K562 (cell line): ENCODE measurements at regions not wholly inside any gene's neighbourhood (a gene's known extent, or its start where the extent isn't known, plus 50 kb on each side); places are given as distances from the start of the nearest gene placed in this dataset.

Experiments
- CBFA2T2 ChIP-seq: fragments of 450-650 bp; conservative IDR thresholded peaks from 2 replicates; pipeline ENCODE4 v1.6.1; 2017; ENCODE audit warnings: mild to moderate bottlenecking
- CBX8 ChIP-seq: fragments of 200-600 bp; sonication (generic); IDR thresholded peaks from 2 replicates; pipeline ENCODE4 v1.6.1; 2012; ENCODE audit warnings: borderline replicate concordance, mixed run types, low read depth, mild to moderate bottlenecking, moderate library complexity, mixed read lengths, low read length, control low read depth, inconsistent platforms; ENCODE audit not compliant: poor library complexity, severe bottlenecking; ENCODE audit errors: extremely low read depth
- CREB5 ChIP-seq: fragments of 250-450 bp; sonication (Bioruptor Pico); IDR thresholded peaks from 2 replicates; pipeline ENCODE4 v1.5.0; 2020; ENCODE audit warnings: mild to moderate bottlenecking
- E2F8 ChIP-seq: fragments of 450-650 bp; IDR thresholded peaks from 2 replicates; pipeline ENCODE4 v1.7.1; 2018; ENCODE audit warnings: mild to moderate bottlenecking, low read depth; ENCODE audit not compliant: partially characterized antibody
- ETS1 ChIP-seq: conservative IDR thresholded peaks from 2 replicates; pipeline ENCODE4 v1.6.1; 2011; ENCODE audit warnings: low read depth, mild to moderate bottlenecking, low read length; ENCODE audit not compliant: control insufficient read depth
- GATAD2B ChIP-seq: fragments of 450-650 bp; IDR thresholded peaks from 2 replicates; pipeline ENCODE4 v1.6.1; 2017; ENCODE audit warnings: mild to moderate bottlenecking, borderline replicate concordance
- HNRNPL ChIP-seq: fragments of 200-400 bp; formaldehyde crosslinking; IDR thresholded peaks from 2 replicates; pipeline ENCODE4 v1.6.1; 2017; ENCODE audit warnings: low read depth, mild to moderate bottlenecking, low read length
- KDM1A ChIP-seq, 2 experiments: fragments of 450-650 bp; IDR thresholded peaks; 2 replicates each; pipeline ENCODE4 v1.6.1; 2016; ENCODE audit warnings: mild to moderate bottlenecking in 2 of 2
- KDM4B ChIP-seq, 2 experiments: fragments of 450-650 bp in 1 of 2; sonication (generic) in 1 of 2; IDR thresholded peaks; 2 replicates each; pipeline ENCODE4 v1.6.1; 2016 to 2017; ENCODE audit warnings: borderline replicate concordance in 2 of 2, antibody characterized with exemption in 1 of 2, low read depth in 1 of 2, mild to moderate bottlenecking in 1 of 2
- KLF1 ChIP-seq: fragments of 450-650 bp; IDR thresholded peaks from 2 replicates; pipeline ENCODE4 v1.6.1; 2016; ENCODE audit warnings: missing genetic modification characterization, missing compliant biosample characterization
- MAX ChIP-seq: sonication (generic); formaldehyde crosslinking; IDR thresholded peaks from 2 replicates; pipeline ENCODE4 v1.9.0; 2022; ENCODE audit warnings: mild to moderate bottlenecking, missing genetic modification reagents
- MCM2 ChIP-seq: fragments of 450-650 bp; IDR thresholded peaks from 2 replicates; pipeline ENCODE4 v1.6.1; 2017; ENCODE audit warnings: low read depth, mild to moderate bottlenecking
- NEUROD1 ChIP-seq: fragments of 150-350 bp; IDR thresholded peaks from 2 replicates; pipeline ENCODE4 v1.6.1; 2014; ENCODE audit warnings: borderline replicate concordance, low read length, low read depth; ENCODE audit not compliant: partially characterized antibody
- NFE2 ChIP-seq: IDR thresholded peaks from 2 replicates; pipeline ENCODE4 v1.6.1; 2014; ENCODE audit warnings: antibody characterized with exemption, low read depth
- NR1H2 ChIP-seq: sonication (generic); formaldehyde crosslinking; IDR thresholded peaks from 2 replicates; pipeline ENCODE4 v1.4.0; 2020; ENCODE audit warnings: mild to moderate bottlenecking, missing genetic modification reagents
- NRF1 ChIP-seq, 2 experiments: fragments of 450-650 bp; IDR thresholded peaks in 1 of 2; conservative IDR thresholded peaks in 1 of 2; 2 replicates each; pipeline ENCODE4 v1.6.1; 2014; ENCODE audit warnings: mild to moderate bottlenecking in 2 of 2
- ZC3H11A ChIP-seq: IDR thresholded peaks from 2 replicates; pipeline ENCODE4 v1.6.1; 2012; ENCODE audit warnings: low read depth, low read length, improper control_type of control experiment
- ZFP30 ChIP-seq: fragments of 250-450 bp; sonication (Bioruptor Pico); IDR thresholded peaks from 2 replicates; pipeline ENCODE4 v1.8.0; 2022; ENCODE audit warnings: moderate library complexity, mild to moderate bottlenecking, inconsistent platforms, borderline replicate concordance
- ZFP36 ChIP-seq: fragments of 150-350 bp; IDR thresholded peaks from 2 replicates; pipeline ENCODE4 v1.6.1; 2018; ENCODE audit warnings: low read length, low read depth; ENCODE audit not compliant: partially characterized antibody
- ZFPM2 ChIP-seq: fragments of 250-450 bp; sonication (Bioruptor Pico); IDR thresholded peaks from 2 replicates; pipeline ENCODE4 v1.5.1; 2022; ENCODE audit warnings: mild to moderate bottlenecking
- ZNF347 ChIP-seq: fragments of 450-650 bp; formaldehyde crosslinking; IDR thresholded peaks from 2 replicates; pipeline ENCODE4 v1.4.0; 2020; ENCODE audit warnings: low read depth, mild to moderate bottlenecking, moderate library complexity
- ZNF696 ChIP-seq: fragments of 250-450 bp; sonication (Bioruptor Pico); conservative IDR thresholded peaks from 2 replicates; pipeline ENCODE4 v1.4.0; 2020; ENCODE audit warnings: mild to moderate bottlenecking, moderate library complexity
- ZNF830 ChIP-seq: fragments of 250-450 bp; sonication (Bioruptor Pico); IDR thresholded peaks from 2 replicates; pipeline ENCODE4 v1.5.0; 2021; ENCODE audit warnings: mild to moderate bottlenecking

GRCh38 chr13:50123862-50124535, 108.8 kb downstream of the KCNRG start (continued):
- TF ChIP-seq ETS1 (0 out of 2 replicates have a peak, but pooled peaks have one; percentile 1), NRF1 (conservative IDR thresholded peaks at IDR 0.05 in 1 of 2, IDR thresholded peaks at IDR 0.05 in 1 of 2) (peak; percentile 79 to 81), CBFA2T2 (no peak), MCM2 (no peak), CREB5 (CRISPR knock-in tag) (no peak), NR1H2 (CRISPR knock-in tag) (no peak), E2F8 (no peak), MAX (peak; percentile 37; the same call in 1 of the 2 replicates), ZFP30 (CRISPR knock-in tag) (no peak), CBX8 (no peak), ZNF830 (CRISPR knock-in tag) (no peak), NEUROD1 (peak; percentile 4), HNRNPL (peak; percentile 66), KLF1 (tag) (peak; percentile 70), ZFPM2 (CRISPR knock-in tag) (no peak), NFE2 (peak; percentile 71), ZNF696 (no peak), GATAD2B (peak; percentile 69; the same call in 1 of the 2 replicates), ZFP36 (no peak), ZC3H11A (no peak), KDM4B (IDR thresholded peaks at IDR 0.05; ENCODE audit: borderline replicate concordance in 2 of 2, low read depth in 1 of 2) (no peak), KDM1A (IDR thresholded peaks at IDR 0.05) (no peak), ZNF347 (no peak)
